ENCODE measurements at regions not wholly inside any gene's neighbourhood (a gene's known extent, or its start where the extent isn't known, plus 50 kb on each side); places are given as distances from the start of the nearest gene placed in this dataset.
"Not testable (repeated sequence)": the region's sequence is repeated elsewhere in the genome, so short reads cannot be mapped to it uniquely, and the experiment has no call there.

- DNase-seq: no peak
These were observed 635.8 kb downstream of the COL12A1 start for GRCh38 chr6:74570044-74570443.

DNA sequence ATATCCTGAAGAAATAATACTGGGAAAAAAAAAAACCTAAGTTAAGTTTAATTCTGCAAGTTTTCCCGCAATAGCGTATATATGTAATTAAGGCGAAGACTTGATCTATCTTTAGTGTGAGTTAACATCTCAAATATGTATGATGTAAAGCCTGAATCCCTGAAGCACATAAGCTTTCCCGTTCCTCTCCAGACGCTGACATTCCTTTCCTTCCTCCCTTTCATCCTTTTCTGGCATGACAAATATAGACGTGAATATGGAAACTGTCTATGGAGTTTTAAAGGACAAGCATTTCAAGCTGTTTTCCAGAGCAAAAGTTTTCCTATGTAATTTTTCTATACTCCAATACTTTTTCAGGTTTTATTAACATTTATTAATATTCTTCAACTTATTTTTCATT, 637.0 kb downstream of the COL12A1 start:
- no peak for DNase-seq

DNA sequence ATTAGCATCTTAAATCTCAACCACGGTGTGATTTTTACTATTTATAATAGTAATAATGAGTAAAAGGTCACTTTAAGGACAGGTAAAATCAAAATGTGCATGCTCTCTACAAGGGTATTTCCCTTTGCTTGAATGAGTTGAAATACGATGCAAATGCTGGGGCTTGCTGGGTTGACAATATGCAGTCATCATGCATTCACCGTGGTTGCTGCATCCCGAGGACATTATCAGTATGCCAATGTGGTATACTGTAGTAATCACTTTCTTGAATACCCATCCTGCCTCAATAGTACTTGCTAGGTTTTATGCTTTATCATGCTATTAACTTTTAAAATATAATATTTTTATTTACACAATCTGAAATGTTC, 637.9 kb downstream of the COL12A1 start:
- not testable (repeated sequence) for DNase-seq

- DNase-seq: no peak
These were observed 638.5 kb downstream of the COL12A1 start for GRCh38 chr6:74567281-74567922.

DNA sequence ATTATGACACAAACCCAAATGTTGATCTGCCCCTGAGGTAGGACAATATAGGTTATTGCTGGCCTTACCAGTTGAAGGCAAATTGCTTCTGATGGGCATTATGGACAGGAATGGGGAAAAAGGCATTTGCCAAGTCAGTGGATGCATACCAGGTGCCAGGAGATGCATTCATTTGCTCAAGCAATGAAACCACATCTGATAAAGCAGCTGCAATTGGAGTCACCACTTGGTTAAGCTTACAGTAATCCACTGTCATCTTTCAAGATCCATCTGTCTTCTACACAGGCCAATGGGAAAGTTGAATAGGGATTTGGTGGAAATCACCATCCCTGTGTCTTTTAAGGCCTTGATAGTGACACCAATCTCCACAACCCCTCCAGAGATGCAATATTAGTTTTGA, 648.6 kb downstream of the COL12A1 start:
- no peak for DNase-seq

GRCh38 chr6:74554041-74554440, 651.8 kb downstream of the COL12A1 start:
- no peak for DNase-seq

DNA sequence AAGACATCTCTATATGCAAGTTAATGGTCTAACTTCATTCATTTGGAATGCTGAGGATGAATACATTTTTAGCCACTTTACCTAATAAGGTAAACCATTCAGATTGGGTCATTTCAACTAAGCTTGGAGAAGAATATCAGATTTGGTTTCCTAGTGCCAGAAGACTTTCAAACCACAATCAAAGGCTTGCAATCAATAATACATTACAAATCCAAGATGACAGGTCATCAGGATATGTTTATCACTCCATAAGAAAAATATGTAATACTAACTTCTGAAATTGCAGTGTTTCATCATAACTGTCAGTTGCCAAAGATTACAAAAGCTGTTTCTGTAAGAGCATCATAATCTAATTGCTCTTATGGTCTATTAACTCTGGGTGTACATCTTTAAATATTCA, 654.0 kb downstream of the COL12A1 start:
- no peak for DNase-seq

- DNase-seq: no peak
These were observed 655.0 kb downstream of the COL12A1 start for GRCh38 chr6:74550821-74551220.

DNA sequence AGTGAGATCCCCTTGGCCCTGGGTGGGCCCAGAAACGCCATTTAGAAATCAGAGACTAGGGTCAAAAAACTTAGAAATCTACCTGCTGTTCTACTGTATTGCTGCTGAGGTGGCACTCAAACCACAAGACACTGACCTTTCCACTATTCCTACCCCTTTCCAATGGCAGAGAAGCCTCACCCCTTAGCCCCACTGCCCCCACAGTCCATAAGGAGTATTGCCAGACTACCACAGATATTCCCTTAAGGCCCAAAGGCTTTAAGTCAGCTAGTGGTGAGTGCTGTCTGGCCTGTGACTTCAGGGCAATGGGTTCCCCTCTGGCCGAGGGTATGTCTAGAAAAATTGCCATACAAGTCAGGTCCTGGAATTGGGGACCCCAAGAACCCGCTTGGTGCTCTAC, 656.1 kb downstream of the COL12A1 start:
- DNase-seq: no peak

GRCh38 chr6:74534465-74535211, 671.2 kb downstream of the COL12A1 start:
- no peak for DNase-seq

DNA sequence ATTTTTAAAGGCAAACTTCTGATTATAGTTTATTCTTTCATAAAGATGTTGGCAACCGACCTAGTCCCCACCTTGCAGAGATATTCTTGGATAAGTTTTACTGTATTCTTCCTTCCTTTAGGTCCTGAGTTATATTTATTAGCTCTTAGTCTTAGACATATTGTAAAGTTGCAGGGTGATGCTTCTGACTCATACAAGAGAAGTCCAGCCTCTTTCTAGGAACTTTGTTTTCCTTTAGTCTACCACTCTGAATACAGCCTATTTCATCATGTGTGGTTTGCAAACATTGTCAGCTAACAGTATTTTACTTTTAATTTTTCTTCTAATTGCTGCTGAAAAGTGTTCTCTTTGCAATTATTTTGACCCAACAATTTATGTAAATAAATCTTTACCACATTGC, 686.7 kb downstream of the COL12A1 start:
- no peak for DNase-seq

- DNase-seq: no peak
These were observed 687.8 kb downstream of the COL12A1 start for GRCh38 chr6:74518035-74518434.

DNA sequence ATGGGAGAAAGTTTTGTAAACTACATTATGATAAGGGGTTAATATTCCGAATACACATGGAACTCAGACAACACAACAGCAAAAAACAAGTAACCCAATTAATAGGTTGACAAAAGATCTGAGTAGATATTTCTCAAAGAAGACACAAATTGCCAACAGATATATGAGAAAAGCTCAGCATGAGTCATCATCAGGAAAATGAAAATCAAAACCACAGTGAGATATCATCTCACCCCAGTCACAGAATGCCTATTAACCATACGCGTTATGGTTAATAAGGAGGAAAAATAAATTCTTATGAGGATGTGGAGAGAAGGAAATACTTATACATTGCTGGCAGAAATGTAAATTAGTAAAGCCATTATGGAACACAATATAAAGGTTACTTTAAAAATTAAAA, 695.0 kb downstream of the COL12A1 start:
- no peak for DNase-seq

GRCh38 chr6:74507649-74508048, 698.2 kb downstream of the COL12A1 start:
- DNase-seq: no peak

DNA sequence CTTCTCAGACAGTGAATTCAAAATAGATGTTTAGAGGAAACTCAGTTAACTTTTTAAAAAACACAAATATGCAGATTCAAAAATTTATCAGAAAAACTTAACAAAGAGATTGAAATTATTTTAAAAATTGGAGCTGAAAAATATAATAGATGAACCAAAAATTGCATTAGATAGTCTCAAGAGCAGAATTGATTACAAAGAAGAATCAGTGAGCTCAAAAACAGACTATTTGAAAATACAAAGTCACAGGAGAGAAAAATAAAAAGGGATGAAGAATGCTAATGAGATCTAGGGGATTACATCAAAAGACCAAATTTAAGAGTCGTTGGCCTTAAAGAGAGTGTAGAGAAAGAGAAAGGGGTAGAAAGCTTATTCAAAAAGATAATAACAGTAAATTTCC, 700.5 kb downstream of the COL12A1 start:
- DNase-seq: no peak

DNA sequence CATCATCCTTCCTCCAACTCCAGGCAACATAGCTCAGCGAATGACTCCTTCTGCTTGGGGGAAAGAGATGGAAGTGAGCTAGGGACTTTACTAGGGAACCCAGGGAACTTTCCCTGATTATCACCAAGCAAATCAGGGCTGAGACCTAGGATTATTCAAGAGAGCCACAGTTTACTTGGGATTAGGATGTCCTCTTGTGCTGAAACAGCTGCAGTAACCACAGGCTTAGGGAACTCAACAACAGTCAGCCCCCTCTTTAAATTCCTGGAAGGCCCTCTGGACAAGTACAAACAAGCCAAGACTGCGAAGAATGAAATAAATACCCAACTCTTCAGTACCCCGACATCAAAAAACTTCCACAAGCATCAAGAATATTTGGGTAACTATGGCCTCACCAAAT, 700.9 kb downstream of the COL12A1 start:
- no peak for DNase-seq

GRCh38 chr6:74492587-74492986, 713.3 kb downstream of the COL12A1 start:
- no peak for DNase-seq

DNA sequence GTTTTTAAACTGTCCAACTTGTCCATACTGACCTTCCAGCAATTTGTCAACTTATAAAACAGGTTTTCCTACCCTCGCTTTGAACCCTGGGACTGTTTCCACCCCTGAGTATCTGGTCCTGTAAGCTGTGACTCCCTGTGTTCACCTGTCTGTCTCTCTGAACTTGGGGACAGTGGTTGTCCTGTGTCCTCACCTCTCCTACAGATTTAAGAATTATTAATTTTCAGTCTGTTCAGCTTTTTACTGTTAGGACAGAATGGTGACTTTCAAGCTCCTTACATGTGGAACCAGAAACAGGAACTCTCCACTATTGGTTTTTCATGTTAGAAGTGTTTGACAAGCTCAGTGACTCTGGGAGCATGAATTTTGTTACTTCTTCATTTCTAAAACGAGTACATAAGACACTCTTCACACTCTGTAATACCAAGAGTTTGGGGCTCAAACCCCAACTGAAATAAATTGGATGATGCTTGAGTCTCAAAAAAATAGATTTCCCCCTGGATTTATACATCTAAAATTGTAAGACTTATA, 713.9 kb downstream of the COL12A1 start:
- DNase-seq: no peak

- DNase-seq: not testable (repeated sequence)
These were observed 717.1 kb downstream of the COL12A1 start for GRCh38 chr6:74488726-74489125.

DNA sequence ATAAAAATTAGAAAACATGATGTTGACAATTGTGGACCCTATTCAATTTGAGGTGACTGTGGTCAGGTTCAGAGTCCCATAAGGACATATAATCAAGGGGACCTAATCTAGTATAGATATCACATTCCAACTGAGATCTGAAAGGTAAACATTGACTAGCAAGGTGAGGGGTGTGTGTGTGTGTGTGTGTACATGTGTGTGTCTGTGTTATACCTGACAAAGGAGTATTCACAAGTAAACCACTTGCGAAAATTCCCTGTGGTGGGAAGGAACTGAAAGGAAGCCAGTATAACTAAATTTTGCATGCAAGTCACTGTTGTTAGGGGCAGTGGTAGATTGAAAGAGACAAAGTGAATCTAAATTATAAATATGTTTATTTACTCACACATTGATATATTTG, 723.7 kb downstream of the COL12A1 start:
- DNase-seq: no peak

- DNase-seq: no peak
These were observed 725.3 kb downstream of the COL12A1 start for GRCh38 chr6:74480561-74480960.

GRCh38 chr6:74479960-74480359, 725.9 kb downstream of the COL12A1 start:
- no peak for DNase-seq

- DNase-seq: no peak
These were observed 726.4 kb downstream of the COL12A1 start for GRCh38 chr6:74479420-74479819.

GRCh38 chr6:74474046-74474445, 731.8 kb downstream of the COL12A1 start:
- not testable (repeated sequence) for DNase-seq

DNA sequence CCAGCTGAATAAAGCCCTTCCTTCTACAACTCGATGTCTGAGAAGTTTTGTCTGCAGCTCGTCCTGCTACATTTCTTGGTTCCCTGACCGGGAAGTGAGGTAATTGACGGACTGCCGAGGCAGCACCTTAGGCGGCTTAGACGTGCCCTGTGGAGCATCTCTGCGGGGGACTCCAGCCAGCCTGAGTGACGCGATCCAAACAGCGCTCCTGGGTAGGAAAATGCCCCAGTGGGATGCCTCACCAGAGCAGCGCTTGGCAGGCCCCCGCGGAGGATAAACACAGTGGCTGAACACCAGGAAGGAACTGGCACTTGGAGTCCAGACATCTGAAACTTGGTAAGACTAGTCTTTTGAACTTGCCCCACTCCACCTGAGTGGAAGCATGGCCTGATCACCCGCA, 737.3 kb downstream of the COL12A1 start:
- DNase-seq: not testable (repeated sequence)
